Left renal pelvis (tissue), 4 donors: ENCODE measurements at regions not wholly inside any gene's neighbourhood (a gene's known extent, or its start where the extent isn't known, plus 50 kb on each side); places are given as distances from the start of the nearest gene placed in this dataset.
A peak's percentile ranks its signal among the peaks of the same experiment; 100 is the strongest.

Experiments used
- DNase-seq, 4 donors: peaks; one replicate each; pipeline ENCODE4 v3.0.0-alpha.2; 2013; ENCODE audit warnings: low read depth in 4 of 4, low spot score in 3 of 4

- no peak for DNase-seq
Observed at GRCh38 chr4:24476282-24476681, 108.1 kb downstream of the DHX15 start.

DNA sequence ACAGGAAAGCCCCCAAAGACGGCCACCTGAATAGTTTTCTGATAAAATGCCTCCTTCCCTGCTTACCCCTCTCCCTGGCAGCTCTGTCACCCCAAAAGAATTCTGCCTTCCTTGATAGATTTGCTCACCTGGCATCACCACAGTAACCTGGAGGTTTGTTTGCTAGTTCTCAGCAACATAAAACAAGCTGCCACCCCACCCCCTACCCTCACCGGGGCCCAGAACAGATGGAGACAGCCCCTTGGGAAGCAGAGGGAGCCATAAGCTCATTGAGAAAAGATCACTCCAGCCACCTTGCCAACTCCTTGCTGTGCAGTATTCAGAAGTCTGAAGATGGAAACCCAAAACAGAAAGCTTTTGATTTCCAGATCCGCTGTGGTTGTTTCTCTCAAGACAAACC lies 108.6 kb downstream of the DHX15 start:
- DNase-seq: no peak

DNA sequence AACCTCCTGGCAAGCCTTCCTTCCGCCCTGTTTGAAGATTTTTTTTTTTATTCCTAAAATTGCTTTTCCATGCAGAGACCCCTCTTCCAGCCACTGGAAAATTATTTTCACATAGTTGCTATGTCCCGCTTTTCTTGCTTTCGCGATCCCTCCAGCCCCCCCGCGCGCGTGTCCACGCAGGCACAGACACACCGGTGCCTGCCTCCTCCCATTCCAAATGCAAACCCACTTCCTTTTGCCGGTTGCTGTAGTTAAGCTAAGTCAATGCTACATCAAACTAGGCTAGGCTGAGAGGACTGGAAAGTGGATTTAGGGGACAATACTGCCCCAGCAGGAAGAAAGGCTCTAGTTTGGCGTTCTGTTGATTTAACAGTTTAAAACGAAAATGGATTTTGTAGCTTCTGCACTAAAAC lies 111.0 kb downstream of the DHX15 start:
- no peak for DNase-seq

DNA sequence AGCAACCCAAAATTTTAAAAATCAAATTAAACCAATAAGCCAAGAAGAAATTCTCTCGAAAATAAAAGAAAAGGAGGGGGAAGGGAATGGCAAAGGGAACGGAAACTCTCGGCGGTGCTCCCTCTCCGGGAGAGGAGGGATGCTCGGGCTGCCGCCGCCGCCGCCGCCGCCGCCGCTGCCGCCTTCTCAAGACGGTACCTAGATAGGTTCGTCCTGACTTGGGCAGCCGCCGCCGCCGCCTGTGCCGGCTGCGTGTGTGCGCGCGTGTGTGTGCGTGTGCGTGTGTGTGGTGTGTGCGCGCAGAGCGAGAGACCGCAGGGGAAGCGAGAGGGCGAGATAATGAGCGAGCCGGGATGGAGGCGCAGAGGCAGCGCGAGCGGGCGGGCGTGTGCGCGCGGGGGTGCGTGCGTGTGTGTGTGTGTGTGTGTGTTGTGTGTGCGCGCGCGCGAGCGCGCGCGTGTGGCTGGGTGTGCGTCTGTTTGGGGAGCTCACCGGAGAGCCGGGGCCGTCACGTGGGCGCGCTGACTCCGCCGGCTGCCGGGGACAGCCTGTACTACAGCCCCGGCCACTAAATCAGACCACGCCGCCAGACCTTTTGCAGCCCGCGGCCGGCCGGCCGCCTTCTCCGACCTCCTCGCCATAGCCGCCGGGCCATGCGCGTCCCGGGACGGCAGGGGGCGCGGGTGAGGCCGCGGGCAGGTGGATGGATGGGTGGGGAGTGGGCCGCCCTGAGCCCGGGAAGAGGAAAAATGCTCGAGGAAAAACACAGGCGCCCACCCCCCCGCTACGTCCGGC lies 111.6 kb downstream of the DHX15 start:
- peak in 2 of 4 donors; percentile 66 to 70 for DNase-seq

GRCh38 chr4:24472161-24472510 lies 112.2 kb downstream of the DHX15 start:
- DNase-seq: no peak

DNA sequence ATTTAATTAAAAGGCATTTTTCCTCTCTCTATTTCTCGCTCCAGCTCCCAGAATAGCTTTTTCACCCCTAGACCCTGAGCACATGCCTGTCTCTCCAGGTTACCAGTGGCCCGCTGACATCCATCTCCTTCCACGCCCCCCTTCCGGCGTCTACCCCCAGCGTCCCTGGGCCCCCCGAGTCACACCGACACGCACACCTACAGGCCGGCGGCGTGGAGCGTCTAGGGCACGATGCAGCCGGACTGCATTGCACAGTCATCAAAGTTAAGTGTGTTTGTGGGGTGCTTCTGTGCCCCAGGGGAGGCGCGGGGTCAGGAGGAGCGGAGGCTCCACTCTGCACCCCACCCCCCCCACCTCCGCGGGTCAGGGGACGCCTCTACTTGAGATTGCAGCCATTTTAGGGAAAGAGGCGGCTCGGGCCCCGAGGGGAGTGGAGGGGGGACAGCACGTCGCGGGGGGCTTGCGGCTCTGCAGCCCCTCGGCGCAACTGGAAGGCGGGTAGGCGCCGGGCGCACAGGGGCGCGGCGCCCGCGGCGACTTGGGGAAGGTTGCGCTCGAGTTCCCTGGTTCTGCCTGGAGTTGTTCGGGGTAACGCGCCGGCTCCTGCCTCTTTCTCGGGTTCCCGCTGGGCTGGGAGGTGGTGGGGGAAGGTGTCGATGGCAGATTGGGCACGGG lies 112.7 kb downstream of the DHX15 start:
- DNase-seq: no peak

DNA sequence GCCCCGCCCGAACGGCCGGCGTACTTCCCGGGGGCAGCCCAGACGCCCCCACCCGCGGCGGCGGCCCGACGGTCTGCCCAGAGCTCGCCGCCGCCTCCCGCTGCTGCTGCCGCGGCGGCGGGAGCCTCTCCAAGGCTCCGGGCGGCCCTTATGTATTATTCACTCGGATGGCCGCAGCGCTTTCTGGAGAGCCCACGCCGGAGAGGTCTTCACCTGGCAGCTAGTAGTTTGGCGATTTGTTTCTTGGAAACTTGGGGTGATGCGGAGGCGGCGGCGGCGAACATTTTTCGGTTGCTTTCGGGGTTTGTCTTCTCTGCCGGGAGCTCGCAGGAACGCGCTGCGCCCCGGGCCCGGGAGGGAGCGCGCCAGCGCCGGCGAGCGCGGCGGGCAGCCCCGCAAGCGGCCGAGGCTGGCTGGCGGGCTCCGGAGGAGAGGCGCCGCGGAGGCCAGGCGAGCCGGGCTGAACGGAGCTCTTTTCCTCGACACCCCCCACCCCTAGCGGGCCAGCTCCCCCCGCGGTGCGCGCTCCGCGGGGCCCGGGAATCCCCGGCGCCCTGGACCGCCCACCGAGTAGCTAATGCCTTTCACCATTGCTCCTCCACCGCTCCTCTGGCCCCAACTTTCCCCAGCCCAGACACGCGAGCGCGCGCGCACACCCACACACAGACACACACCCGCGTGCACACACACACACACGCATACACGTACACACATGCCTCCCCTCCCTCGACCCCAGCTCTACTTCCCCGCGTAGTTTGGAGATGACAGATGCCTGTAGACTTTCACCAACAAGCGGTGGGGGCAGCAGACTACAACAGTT lies 113.5 kb downstream of the DHX15 start:
- peak in 1 of 4 donors; percentile 36 for DNase-seq

GRCh38 chr4:24468071-24468470 lies 116.3 kb downstream of the DHX15 start:
- DNase-seq: no peak

GRCh38 chr4:24464566-24464965 lies 119.8 kb downstream of the DHX15 start:
- DNase-seq: no peak

GRCh38 chr4:24456431-24456830 lies 127.9 kb downstream of the DHX15 start:
- no peak for DNase-seq

DNA sequence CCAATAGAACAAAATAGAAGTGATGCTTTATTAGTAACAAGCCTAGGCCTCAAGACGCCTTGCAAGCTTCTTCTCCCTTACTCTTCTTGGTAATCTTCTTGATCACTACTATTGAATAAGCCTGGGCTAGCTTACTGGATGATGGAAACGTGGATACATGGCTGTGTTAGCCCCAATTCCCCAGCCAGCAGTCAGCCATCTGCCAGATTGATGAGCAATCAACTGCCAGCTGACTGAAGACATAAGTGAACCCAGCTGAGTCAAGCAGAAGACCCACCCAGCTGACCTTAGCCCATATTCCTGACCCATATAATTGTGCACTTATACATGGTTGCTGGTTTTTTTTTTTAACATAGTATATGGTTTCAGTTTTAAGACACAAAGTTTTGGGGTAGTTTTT lies 130.4 kb downstream of the DHX15 start:
- DNase-seq: no peak

GRCh38 chr4:24451870-24452269 lies 132.5 kb downstream of the DHX15 start:
- DNase-seq: no peak

GRCh38 chr4:24443200-24443599 lies 141.2 kb downstream of the DHX15 start:
- DNase-seq: no peak

DNA sequence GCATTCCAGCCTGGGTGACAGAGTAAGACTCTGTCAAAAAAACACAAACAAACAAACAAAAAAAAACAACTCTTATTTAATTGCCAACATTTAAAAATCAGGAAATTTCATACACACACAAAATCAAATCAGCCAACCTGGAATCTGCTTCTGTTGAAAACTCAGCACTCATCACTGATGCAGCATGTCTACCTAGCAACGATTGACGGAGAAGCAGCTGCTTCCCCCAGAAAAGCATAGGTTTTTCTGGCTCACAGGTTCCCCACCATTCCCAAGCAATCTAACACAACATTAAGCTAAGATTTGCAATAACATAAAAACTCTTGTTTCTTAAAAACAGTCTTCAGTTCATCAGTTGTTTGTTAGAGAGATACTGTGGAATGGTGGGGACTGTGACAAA lies 143.6 kb downstream of the DHX15 start:
- no peak for DNase-seq

DNA sequence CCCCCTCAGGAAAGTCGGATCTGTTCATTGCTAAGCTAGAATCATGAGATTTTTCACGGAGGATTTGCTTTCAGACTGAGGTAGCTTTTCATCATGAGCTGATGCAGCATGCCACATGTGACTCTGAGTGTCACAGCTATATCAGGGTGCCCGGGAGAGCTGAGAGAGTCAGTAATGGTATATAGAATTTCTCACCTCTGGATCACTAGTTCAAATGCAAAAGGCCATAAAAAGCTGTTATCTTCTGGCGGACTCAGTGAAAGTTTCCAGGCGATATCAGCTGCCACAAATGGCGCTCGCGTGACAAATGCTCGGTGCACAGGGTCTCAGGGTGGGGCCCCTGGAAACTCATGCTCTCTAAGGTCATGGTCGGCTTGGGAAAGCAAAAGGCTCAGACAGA lies 150.1 kb downstream of the DHX15 start:
- DNase-seq: peak in 1 of 4 donors; percentile 2

- peak in 1 of 4 donors; percentile 11 for DNase-seq
Observed at GRCh38 chr4:24433515-24434214, 150.7 kb downstream of the DHX15 start.

DNA sequence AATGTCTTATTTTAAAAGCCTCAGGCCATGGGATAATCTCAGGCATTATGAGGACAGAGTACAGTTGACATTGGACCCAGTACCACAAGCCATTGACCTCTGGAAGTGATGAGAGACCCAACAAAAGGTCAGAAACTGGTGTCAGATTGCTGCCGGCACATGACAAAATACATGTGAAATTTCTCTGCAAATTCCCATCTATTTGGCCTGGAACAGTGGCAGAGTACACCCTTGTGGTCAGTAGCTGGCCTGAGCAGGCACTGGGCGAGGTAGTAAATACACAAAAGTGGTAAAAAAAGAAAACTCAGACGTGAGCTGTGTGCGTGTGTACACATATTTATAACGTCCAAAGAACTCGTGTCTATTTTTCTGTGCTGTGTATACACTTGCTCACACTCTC lies 155.5 kb downstream of the DHX15 start:
- DNase-seq: no peak

- DNase-seq: no peak
Observed at GRCh38 chr4:24426557-24426956, 157.8 kb downstream of the DHX15 start.

DNA sequence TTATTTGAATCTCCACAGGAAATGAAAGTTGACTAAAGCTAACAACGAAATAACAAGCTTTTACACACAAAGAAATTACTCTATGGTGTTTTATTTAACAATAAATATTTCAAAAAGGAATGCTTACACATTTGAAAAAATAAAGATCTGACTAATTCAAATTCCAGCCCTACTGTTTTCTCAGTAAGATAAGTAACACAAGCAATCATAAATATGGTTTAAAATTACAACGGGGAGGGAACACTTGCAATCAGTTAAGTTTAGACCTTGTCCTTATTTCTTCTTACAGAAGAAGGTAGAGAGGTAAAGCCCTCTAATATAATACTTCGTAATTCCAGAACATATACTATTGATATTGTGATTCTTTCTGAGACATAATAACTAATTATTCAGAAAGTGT lies 158.5 kb downstream of the DHX15 start:
- no peak for DNase-seq

- no peak for DNase-seq
Observed at GRCh38 chr4:24423670-24424069, 160.7 kb downstream of the DHX15 start.

GRCh38 chr4:24422644-24423043 lies 161.7 kb downstream of the DHX15 start:
- no peak for DNase-seq
